IMR-90 (cell line): ENCODE measurements at regions not wholly inside any gene's neighbourhood (a gene's known extent, or its start where the extent isn't known, plus 50 kb on each side); places are given as distances from the start of the nearest gene placed in this dataset.

ENCODE experiments used
- ATAC-seq: fragments of 200-7000 bp; cut with Tn5 transposase; 2 replicates; pipeline ENCODE4 v1.9.1; 2020; ENCODE audit warnings: low read depth, mild to moderate bottlenecking, moderate library complexity
- BruUV-seq: library from RNA; stranded (reverse); fragments of 400-500 nt; replicated peaks from 2 replicates; lab custom pipeline; 2021; lab: Mats Ljungman, UMichigan
- CTCF ChIA-PET: fragments of 300-600 bp; formaldehyde crosslinking; extraction: SDS; loops from one replicate; lab custom pipeline; 2021; ENCODE audit warnings: antibody characterized with exemption; lab: Yijun Ruan, JAX
- POLR2A ChIA-PET: fragments of 300-600 bp; sonication (Branson Sonifier 250); formaldehyde crosslinking; loops from one replicate; lab custom pipeline; 2022; ENCODE audit warnings: antibody characterized with exemption; ENCODE audit not compliant: unreplicated experiment; lab: Charles Lee
- DNase-seq: peaks from one replicate; pipeline ENCODE4 v3.0.0; 2013
- H2AFZ ChIP-seq: replicated peaks from 2 replicates; pipeline ENCODE3; 2013; ENCODE audit warnings: low read length, mild to moderate bottlenecking; ENCODE audit not compliant: poor library complexity
- H2AK5ac ChIP-seq: 2 replicates; pipeline ENCODE4 v1.6.1; 2013; ENCODE audit warnings: low read depth, low read length, inconsistent platforms
- H2AK9ac ChIP-seq: replicated peaks from 2 replicates; pipeline ENCODE3; 2013; ENCODE audit warnings: mild to moderate bottlenecking, low read depth, low read length, moderate library complexity; ENCODE audit not compliant: poor library complexity
- H2BK120ac ChIP-seq: 2 replicates; pipeline ENCODE4 v1.6.1; 2013; ENCODE audit warnings: low read depth, low read length, inconsistent platforms
- H2BK15ac ChIP-seq: 3 replicates; pipeline ENCODE4 v1.6.1; 2013; ENCODE audit warnings: low read depth, low read length, inconsistent platforms
- H2BK20ac ChIP-seq: 2 replicates; pipeline ENCODE4 v1.6.1; 2013; ENCODE audit warnings: low read depth, mild to moderate bottlenecking, inconsistent platforms, low read length, moderate library complexity
- H2BK5ac ChIP-seq: 2 replicates; pipeline ENCODE4 v1.6.1; 2013; ENCODE audit warnings: mild to moderate bottlenecking, low read depth, low read length, inconsistent platforms; ENCODE audit not compliant: poor library complexity, severe bottlenecking
- H3K14ac ChIP-seq: replicated peaks from 2 replicates; pipeline ENCODE4 v1.6.1; 2013; ENCODE audit warnings: low read depth, low read length, inconsistent platforms
- H3K18ac ChIP-seq: 2 replicates; pipeline ENCODE4 v1.6.1; 2013; ENCODE audit warnings: low read depth, low read length, control low read depth
- H3K23ac ChIP-seq: 2 replicates; pipeline ENCODE4 v1.6.1; 2013; ENCODE audit warnings: low read depth, low read length, inconsistent platforms
- H3K27ac ChIP-seq: 2 replicates; pipeline ENCODE4 v1.5.1; 2013; ENCODE audit warnings: mild to moderate bottlenecking, control low read depth, low read length; ENCODE audit not compliant: insufficient read depth
- H3K27me3 ChIP-seq: 2 replicates; pipeline ENCODE4 v1.6.1; 2013; ENCODE audit warnings: low read length; ENCODE audit not compliant: control insufficient read depth, insufficient read depth
- H3K36me3 ChIP-seq: 2 replicates; pipeline ENCODE4 v1.6.1; 2013; ENCODE audit warnings: low read length, mixed read lengths; ENCODE audit not compliant: control insufficient read depth, insufficient read depth
- H3K4ac ChIP-seq: 2 replicates; pipeline ENCODE4 v1.6.1; 2013; ENCODE audit warnings: low read depth, low read length, inconsistent platforms
- H3K4me1 ChIP-seq: 2 replicates; pipeline ENCODE4 v1.6.1; 2013; ENCODE audit warnings: low read length, mixed read lengths; ENCODE audit not compliant: control insufficient read depth, insufficient read depth
- H3K4me2 ChIP-seq: 2 replicates; pipeline ENCODE4 v1.6.1; 2013; ENCODE audit warnings: low read depth, mild to moderate bottlenecking, control low read depth, low read length, moderate library complexity
- H3K4me3 ChIP-seq: 2 replicates; pipeline ENCODE4 v1.5.1; 2013; ENCODE audit warnings: low read depth, mild to moderate bottlenecking, control low read depth, low read length, moderate library complexity; ENCODE audit not compliant: insufficient read depth
- H3K56ac ChIP-seq: 2 replicates; pipeline ENCODE4 v1.6.1; 2013; ENCODE audit warnings: low read length, inconsistent platforms; ENCODE audit not compliant: insufficient read depth; ENCODE audit errors: extremely low read depth
- H3K79me1 ChIP-seq, 2 experiments: 2 replicates each; pipeline ENCODE4 v1.6.1; 2013; ENCODE audit warnings: low read length in 2 of 2, inconsistent platforms in 1 of 2, low read depth in 1 of 2
- H3K9ac ChIP-seq: 2 replicates; pipeline ENCODE4 v1.6.1; 2013; ENCODE audit warnings: low read depth, low read length, control low read depth
- H3K9me1 ChIP-seq: 2 replicates; pipeline ENCODE4 v1.6.1; 2013; ENCODE audit warnings: low read length, inconsistent platforms; ENCODE audit not compliant: insufficient read depth
- H3K9me3 ChIP-seq: 2 replicates; pipeline ENCODE4 v1.6.1; 2013; ENCODE audit warnings: low read length; ENCODE audit not compliant: control insufficient read depth, insufficient read depth
- H4K20me1 ChIP-seq: 2 replicates; pipeline ENCODE4 v1.6.1; 2013; ENCODE audit warnings: low read length, inconsistent platforms; ENCODE audit not compliant: insufficient read depth
- H4K5ac ChIP-seq: 2 replicates; pipeline ENCODE4 v1.6.1; 2013; ENCODE audit warnings: mild to moderate bottlenecking, low read depth, low read length, control low read depth
- H4K8ac ChIP-seq, 2 experiments: 2 replicates each; pipeline ENCODE4 v1.6.1; 2013; ENCODE audit warnings: low read depth in 2 of 2, low read length in 2 of 2, control low read depth in 1 of 2, inconsistent platforms in 1 of 2
- H4K91ac ChIP-seq: 2 replicates; pipeline ENCODE4 v1.6.1; 2013; ENCODE audit warnings: low read depth, low read length, inconsistent platforms; ENCODE audit not compliant: insufficient read depth
- BHLHE40 ChIP-seq: fragments of 150-350 bp; IDR thresholded peaks from 2 replicates; pipeline ENCODE4 v1.6.1; 2016; ENCODE audit warnings: mild to moderate bottlenecking, low read depth, low read length
- CEBPB ChIP-seq: IDR thresholded peaks from 2 replicates; pipeline ENCODE4 v1.6.1; 2012; ENCODE audit warnings: low read depth, low read length, improper control_type of control experiment
- CTCF ChIP-seq: conservative IDR thresholded peaks from 2 replicates; pipeline ENCODE4 v1.5.1; 2012; ENCODE audit warnings: mild to moderate bottlenecking, low read depth, low read length, improper control_type of control experiment
- MAFK ChIP-seq: IDR thresholded peaks from 2 replicates; pipeline ENCODE4 v1.6.1; 2012; ENCODE audit warnings: low read depth, low read length, improper control_type of control experiment
- MXI1 ChIP-seq: IDR thresholded peaks from 2 replicates; pipeline ENCODE4 v1.6.1; 2012; ENCODE audit warnings: low read depth, mild to moderate bottlenecking, low read length, moderate library complexity, borderline replicate concordance
- NFE2L2 ChIP-seq: fragments of 150-350 bp; IDR thresholded peaks from 2 replicates; pipeline ENCODE4 v1.6.1; 2016; ENCODE audit warnings: low read depth, mild to moderate bottlenecking, low read length
- POLR2A ChIP-seq: IDR thresholded peaks from 2 replicates; pipeline ENCODE4 v1.6.1; 2012; ENCODE audit warnings: mild to moderate bottlenecking, low read depth, low read length
- RCOR1 ChIP-seq: IDR thresholded peaks from 2 replicates; pipeline ENCODE4 v1.6.1; 2012; ENCODE audit warnings: mild to moderate bottlenecking, low read length, improper control_type of control experiment; ENCODE audit not compliant: insufficient replicate concordance
- RFX5 ChIP-seq: IDR thresholded peaks from 2 replicates; pipeline ENCODE4 v1.8.0; 2012; ENCODE audit warnings: low read depth, mild to moderate bottlenecking, low read length, moderate library complexity
- SMC3 ChIP-seq: fragments of 150-350 bp; IDR thresholded peaks from 2 replicates; pipeline ENCODE4 v1.6.1; 2016; ENCODE audit warnings: low read depth, mild to moderate bottlenecking, antibody characterized with exemption, low read length, moderate library complexity
- USF2 ChIP-seq: fragments of 150-350 bp; IDR thresholded peaks from 2 replicates; pipeline ENCODE4 v1.6.1; 2017; ENCODE audit warnings: mild to moderate bottlenecking, antibody characterized with exemption, low read length, low read depth
- dilution Hi-C: fragments of 300-500 bp; cut with HindIII; formaldehyde crosslinking; loops from one replicate; pipeline ENCODE4 v1.14.3; 2018; ENCODE audit warnings: low sequenced_read_pairs; ENCODE audit not compliant: unreplicated experiment
- in situ Hi-C: fragments of 300-500 bp; cut with MboI; formaldehyde crosslinking; loops from 3 replicates; pipeline ENCODE4 v1.14.3; 2019; ENCODE audit warnings: low sequenced_read_pairs, inconsistent platforms, mixed read lengths
- intact Hi-C: fragments of 100-400 bp; cut with micrococcal nuclease; formaldehyde crosslinking; loops from 2 replicates; pipeline ENCODE4 v1.10.0; 2022

GRCh38 chr4:147160908-147161513 lies 215.3 kb upstream of the TTC29 start (continued):
- TF ChIP-seq POLR2A = no peak

GRCh38 chr4:147163311-147163710 lies 217.6 kb upstream of the TTC29 start:
- no peak overlapping the region for H2AK9ac ChIP-seq
- no peak overlapping the region for H2BK120ac ChIP-seq
- no peak overlapping the region for H3K4me3 ChIP-seq
- no peak overlapping the region for H2BK15ac ChIP-seq
- H4K5ac ChIP-seq = no peak overlapping the region
- DNase-seq (no peak), ATAC-seq (no peak)
- H3K23ac ChIP-seq = no peak overlapping the region
- no peaks in the 10 kb centered on the region for H3K79me1 ChIP-seq
- ChIA-PET POLR2A (no interaction called here), CTCF (no interaction called here)
- no peak overlapping the region for H2BK5ac ChIP-seq
- dilution Hi-C loops (no loop called here), intact Hi-C loops (loop anchor here (5.0 kb wide), 1 partner anchor 51 kb away; no protein-coding TSS in a partner anchor), in situ Hi-C loops (no loop called here)
- no peak overlapping the region for H3K4me2 ChIP-seq
- H3K14ac ChIP-seq = no peak overlapping the region
- H4K8ac ChIP-seq = no peak overlapping the region
- TF ChIP-seq NFE2L2 (no peak), MAFK (no peak), USF2 (no peak), CTCF (no peak), CEBPB (no peak), BHLHE40 (no peak), SMC3 (no peak), POLR2A (no peak), MXI1 (no peak), RCOR1 (no peak), RFX5 (no peak)
- H3K27ac ChIP-seq = no peak overlapping the region
- no peaks in the 10 kb centered on the region for H3K36me3 ChIP-seq
- no peak overlapping the region for H3K56ac ChIP-seq
- no peaks in the 10 kb centered on the region for H3K9me3 ChIP-seq
- no peaks in the 10 kb centered on the region for H4K20me1 ChIP-seq
- 0 out of 2 replicates have a peak, but pooled peaks cover under 1% of the 10 kb centered on the region for H3K4me1 ChIP-seq
- no peak overlapping the region for H3K9ac ChIP-seq
- H2AFZ ChIP-seq = no peak overlapping the region
- no peaks in the 10 kb centered on the region for H3K9me1 ChIP-seq
- H2AK5ac ChIP-seq = no peak overlapping the region
- H3K4ac ChIP-seq = no peak overlapping the region
- no TSS peak for BruUV-seq
- H2BK20ac ChIP-seq = no peak overlapping the region
- H3K27me3 ChIP-seq = no peaks in the 10 kb centered on the region
- no peak overlapping the region for H4K91ac ChIP-seq
- H3K18ac ChIP-seq = no peak overlapping the region
